ENCODE measurements at regions not wholly inside any gene's neighbourhood (a gene's known extent, or its start where the extent isn't known, plus 50 kb on each side); places are given as distances from the start of the nearest gene placed in this dataset.

- no peaks in the 10 kb centered on the region for H3K36me3 ChIP-seq
- TF ChIP-seq POLR2A (IDR thresholded peaks at IDR 0.05) (no peak), CTCF (IDR thresholded peaks at IDR 0.05) (no peak)
- H3K4me1 ChIP-seq: no peaks in the 10 kb centered on the region
- H3K27ac ChIP-seq: no peak overlapping the region
- intact Hi-C loops (cut with DNase I; ENCODE audit: low total_unique reads): no loop called here
- no peak overlapping the region for H3K4me3 ChIP-seq
- no peaks in the 10 kb centered on the region for H3K9me3 ChIP-seq
- no peaks in the 10 kb centered on the region for H3K27me3 ChIP-seq
- no peak for DNase-seq
Observed at GRCh38 chr9:89988458-89988857, 383.6 kb downstream of the GADD45G start.

GRCh38 chr9:89991204-89991790 is 386.5 kb downstream of the GADD45G start:
- no peak for TF ChIP-seq POLR2A (IDR thresholded peaks at IDR 0.05)
- TF ChIP-seq CTCF (IDR thresholded peaks at IDR 0.05): no peak
- no peaks in the 10 kb centered on the region for H3K36me3 ChIP-seq
- no peak overlapping the region for H3K27ac ChIP-seq
- no peaks in the 10 kb centered on the region for H3K4me1 ChIP-seq
- intact Hi-C loops (cut with DNase I; ENCODE audit: low total_unique reads): no loop called here
- H3K27me3 ChIP-seq: no peaks in the 10 kb centered on the region
- H3K9me3 ChIP-seq: no peaks in the 10 kb centered on the region
- DNase-seq: no peak
- no peak overlapping the region for H3K4me3 ChIP-seq

DNA sequence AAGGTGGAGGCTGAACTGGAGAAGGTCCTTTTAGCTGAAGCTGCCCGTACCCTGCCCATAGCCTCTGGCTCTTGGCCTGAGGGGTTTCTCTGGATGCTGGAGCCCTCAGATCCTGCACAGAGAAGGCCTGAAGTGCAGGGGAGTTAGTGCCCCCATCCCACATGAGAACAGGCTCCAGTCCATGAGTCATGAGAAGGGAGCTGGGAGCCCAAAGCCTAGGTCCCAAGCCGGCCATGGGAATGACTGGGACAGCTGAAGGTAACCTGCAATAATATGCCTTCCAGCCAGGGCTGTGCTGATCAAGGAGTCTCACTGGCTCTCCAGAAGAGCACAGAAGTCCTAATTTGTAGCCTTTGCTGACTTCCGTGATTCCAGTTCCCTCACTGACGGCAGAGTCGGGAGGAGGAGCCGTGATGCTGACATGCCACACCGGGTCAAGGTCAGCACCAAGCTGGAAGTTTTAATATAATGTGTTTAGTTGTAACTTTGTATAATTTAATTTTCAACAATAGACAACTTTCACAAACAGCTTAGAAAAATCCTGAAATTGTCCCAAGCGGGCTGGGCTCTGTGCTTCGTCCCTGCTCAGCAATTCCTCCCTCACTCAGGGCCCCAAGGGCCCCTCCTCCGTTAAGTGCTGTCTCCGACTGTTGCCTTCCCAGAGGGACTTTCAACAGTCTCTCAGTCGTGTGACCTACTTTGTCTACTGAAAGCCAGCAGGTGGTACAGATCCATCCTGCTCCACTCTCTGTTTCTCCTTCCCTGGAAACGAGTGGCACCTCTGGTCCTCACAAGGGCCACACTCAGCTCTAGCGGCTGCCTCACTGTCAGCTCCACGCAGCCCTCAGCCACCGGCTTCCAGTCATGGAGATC is 387.8 kb downstream of the GADD45G start:
- Histone ChIP-seq H3K9me3 (no peaks in the 10 kb centered on the region), H3K27me3 (no peaks in the 10 kb centered on the region), H3K36me3 (no peaks in the 10 kb centered on the region), H3K4me3 (no peak overlapping the region), H3K4me1 (no peaks in the 10 kb centered on the region), H3K27ac (no peak overlapping the region)
- intact Hi-C loops (cut with DNase I; ENCODE audit: low total_unique reads): no loop called here
- no peak for TF ChIP-seq POLR2A (IDR thresholded peaks at IDR 0.05)
- TF ChIP-seq CTCF (IDR thresholded peaks at IDR 0.05): no peak
- DNase-seq: no peak

GRCh38 chr9:89993678-89994630 is 389.1 kb downstream of the GADD45G start:
- DNase-seq: no peak
- H3K36me3 ChIP-seq: no peaks in the 10 kb centered on the region
- no peaks in the 10 kb centered on the region for H3K27me3 ChIP-seq
- H3K4me1 ChIP-seq: no peaks in the 10 kb centered on the region
- intact Hi-C loops (cut with DNase I; ENCODE audit: low total_unique reads): no loop called here
- H3K9me3 ChIP-seq: no peaks in the 10 kb centered on the region
- H3K4me3 ChIP-seq: no peak overlapping the region
- no peak overlapping the region for H3K27ac ChIP-seq
- TF ChIP-seq CTCF (IDR thresholded peaks at IDR 0.05): no peak
- no peak for TF ChIP-seq POLR2A (IDR thresholded peaks at IDR 0.05)
